ENCODE measurements at regions not wholly inside any gene's neighbourhood (a gene's known extent, or its start where the extent isn't known, plus 50 kb on each side); places are given as distances from the start of the nearest gene placed in this dataset.
"Not testable (repeated sequence)": the region's sequence is repeated elsewhere in the genome, so short reads cannot be mapped to it uniquely, and the experiment has no call there.

- ATAC-seq (ENCODE audit: low read depth) = no peak
- no peak overlapping the region for H3K4me3 ChIP-seq (ENCODE audit: severe bottlenecking)
- DNase-seq (ENCODE audit: low spot score) = no peak
- H3K9me3 ChIP-seq (ENCODE audit: severe bottlenecking) = peaks cover 2% of the 10 kb centered on the region
- no peak for TF ChIP-seq CTCF (IDR thresholded peaks at IDR 0.05; ENCODE audit: poor library complexity, severe bottlenecking)
- no peaks in the 10 kb centered on the region for H3K36me3 ChIP-seq (ENCODE audit: low read depth)
- H3K4me1 ChIP-seq (ENCODE audit: insufficient read depth, poor library complexity, severe bottlenecking) = peaks cover 3% of the 10 kb centered on the region
- no peaks in the 10 kb centered on the region for H3K27me3 ChIP-seq (ENCODE audit: insufficient read depth, poor library complexity, severe bottlenecking)
- no peak overlapping the region for H3K27ac ChIP-seq (ENCODE audit: poor library complexity, severe bottlenecking)
These were observed 322.3 kb upstream of the EDIL3 start for GRCh38 chr5:84706678-84707641.

DNA sequence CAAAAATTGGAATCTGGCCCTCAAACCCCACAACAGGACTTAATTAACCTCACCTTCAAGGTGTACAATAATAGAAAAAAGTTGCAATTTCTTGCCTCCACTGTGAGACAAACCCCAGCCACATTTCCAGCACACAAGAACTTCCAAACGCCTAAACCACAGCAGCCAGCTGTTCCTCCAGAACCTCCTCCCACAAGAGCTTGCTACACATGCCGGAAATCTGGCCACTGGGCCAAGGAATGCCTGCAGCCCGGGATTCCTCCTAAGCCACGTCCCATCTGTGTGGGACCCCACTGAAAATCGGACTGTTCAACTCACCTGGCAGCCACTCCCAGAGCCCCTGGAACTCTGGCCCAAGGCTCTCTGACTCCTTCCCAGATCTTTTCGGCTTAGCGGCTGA is 315.9 kb upstream of the EDIL3 start:
- not testable (repeated sequence) for H3K27ac ChIP-seq (ENCODE audit: poor library complexity, severe bottlenecking); DNase-seq (ENCODE audit: low spot score); H3K27me3 ChIP-seq (ENCODE audit: insufficient read depth, poor library complexity, severe bottlenecking); H3K4me1 ChIP-seq (ENCODE audit: insufficient read depth, poor library complexity, severe bottlenecking); H3K36me3 ChIP-seq (ENCODE audit: low read depth); H3K4me3 ChIP-seq (ENCODE audit: severe bottlenecking); ATAC-seq (ENCODE audit: low read depth); H3K9me3 ChIP-seq (ENCODE audit: severe bottlenecking)

DNA sequence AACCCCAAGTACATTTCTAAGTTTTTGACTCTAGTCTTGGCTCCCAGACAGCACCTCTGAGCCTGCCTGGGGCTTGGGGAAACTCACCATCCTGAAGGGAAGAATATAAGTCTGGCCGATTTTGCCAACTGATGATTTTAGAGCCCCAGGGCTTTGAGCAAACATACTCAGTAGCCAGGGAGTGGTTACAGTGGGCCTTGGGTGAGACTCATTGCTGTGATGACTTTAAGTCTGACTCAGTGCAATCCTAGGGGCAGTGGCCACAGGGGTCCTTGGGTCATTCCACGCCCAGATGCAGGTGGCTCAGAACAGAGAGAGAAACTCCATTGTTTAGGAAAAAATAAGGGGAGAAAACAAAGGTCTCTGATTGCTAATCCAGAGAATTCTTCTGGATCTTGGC is 312.0 kb upstream of the EDIL3 start:
- ATAC-seq (ENCODE audit: low read depth) = peak; percentile 97

GRCh38 chr5:84695330-84695729 is 310.6 kb upstream of the EDIL3 start:
- TF ChIP-seq CTCF (IDR thresholded peaks at IDR 0.05; ENCODE audit: poor library complexity, severe bottlenecking) = no peak
- no peak for DNase-seq (ENCODE audit: low spot score)
- Histone ChIP-seq H3K4me1 (ENCODE audit: insufficient read depth, poor library complexity, severe bottlenecking) (peaks cover 9% of the 10 kb centered on the region), H3K4me3 (ENCODE audit: severe bottlenecking) (no peak overlapping the region), H3K36me3 (ENCODE audit: low read depth) (no peaks in the 10 kb centered on the region; the same call in 1 of the 2 replicates), H3K27me3 (ENCODE audit: insufficient read depth, poor library complexity, severe bottlenecking) (no peaks in the 10 kb centered on the region), H3K27ac (ENCODE audit: poor library complexity, severe bottlenecking) (no peak overlapping the region), H3K9me3 (ENCODE audit: severe bottlenecking) (no peaks in the 10 kb centered on the region)
- ATAC-seq (ENCODE audit: low read depth) = no peak

More for the DNA sequence above, 312.0 kb upstream of the EDIL3 start:
- no peaks in the 10 kb centered on the region for H3K9me3 ChIP-seq (ENCODE audit: severe bottlenecking)
- H3K4me1 ChIP-seq (ENCODE audit: insufficient read depth, poor library complexity, severe bottlenecking) = peaks cover 9% of the 10 kb centered on the region
- DNase-seq (ENCODE audit: low spot score) = peak; percentile 79
- H3K4me3 ChIP-seq (ENCODE audit: severe bottlenecking) = no peak overlapping the region
- no peaks in the 10 kb centered on the region for H3K27me3 ChIP-seq (ENCODE audit: insufficient read depth, poor library complexity, severe bottlenecking)
- H3K27ac ChIP-seq (ENCODE audit: poor library complexity, severe bottlenecking) = peak overlapping the region; percentile 57
- no peak for TF ChIP-seq CTCF (IDR thresholded peaks at IDR 0.05; ENCODE audit: poor library complexity, severe bottlenecking)
- H3K36me3 ChIP-seq (ENCODE audit: low read depth) = no peaks in the 10 kb centered on the region; the same call in 1 of the 2 replicates

DNA sequence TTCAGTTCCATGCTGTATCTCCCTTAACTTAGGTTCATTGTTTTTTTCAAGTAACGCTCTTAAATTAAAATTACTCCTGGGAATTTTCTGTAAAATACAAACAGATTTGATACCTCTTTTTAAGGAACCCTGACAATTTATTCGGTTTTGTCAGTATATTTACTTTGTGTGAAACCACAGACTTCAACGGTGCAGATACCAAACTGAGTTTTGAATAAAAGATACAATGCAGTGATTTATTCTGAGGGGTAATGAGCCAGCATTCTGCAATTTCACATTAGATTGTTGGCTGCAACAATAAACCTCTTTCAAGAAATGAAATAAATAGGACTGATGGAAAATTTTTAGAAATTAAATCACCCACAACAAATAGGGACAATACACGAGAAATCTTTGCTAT is 308.6 kb upstream of the EDIL3 start:
- H3K27me3 ChIP-seq (ENCODE audit: insufficient read depth, poor library complexity, severe bottlenecking) = no peaks in the 10 kb centered on the region
- no peak for DNase-seq (ENCODE audit: low spot score)
- H3K4me3 ChIP-seq (ENCODE audit: severe bottlenecking) = no peak overlapping the region
- H3K27ac ChIP-seq (ENCODE audit: poor library complexity, severe bottlenecking) = no peak overlapping the region
- H3K4me1 ChIP-seq (ENCODE audit: insufficient read depth, poor library complexity, severe bottlenecking) = peaks cover 14% of the 10 kb centered on the region
- no peaks in the 10 kb centered on the region; the same call in 1 of the 2 replicates for H3K36me3 ChIP-seq (ENCODE audit: low read depth)
- ATAC-seq (ENCODE audit: low read depth) = no peak
- no peak for TF ChIP-seq CTCF (IDR thresholded peaks at IDR 0.05; ENCODE audit: poor library complexity, severe bottlenecking)
- no peaks in the 10 kb centered on the region for H3K9me3 ChIP-seq (ENCODE audit: severe bottlenecking)
